ENCODE measurements at regions not wholly inside any gene's neighbourhood (a gene's known extent, or its start where the extent isn't known, plus 50 kb on each side); places are given as distances from the start of the nearest gene placed in this dataset.

GRCh38 chr17:56740481-56740880 lies 93.2 kb downstream of the C17orf67 start:
- DNase-seq, result no peak
